Neural progenitor cell (in vitro differentiated cells): ENCODE measurements at regions not wholly inside any gene's neighbourhood (a gene's known extent, or its start where the extent isn't known, plus 50 kb on each side); places are given as distances from the start of the nearest gene placed in this dataset.

Experiments
- EZH2 ChIP-seq: fragments of 200-600 bp; sonication (generic); IDR thresholded peaks from 2 replicates; pipeline ENCODE4 v1.6.1; 2017; ENCODE audit warnings: antibody characterized with exemption, mild to moderate bottlenecking, moderate library complexity
- EZH2phosphoT487 ChIP-seq: fragments of 200-600 bp; sonication (generic); IDR thresholded peaks from 2 replicates; pipeline ENCODE4 v1.6.1; 2017; ENCODE audit warnings: antibody characterized with exemption
- TF ChIP-seq, protein P1 (sequence below): fragments of 200-600 bp; sonication (generic); IDR thresholded peaks from 2 replicates; pipeline ENCODE4 v1.5.1; 2017; ENCODE audit warnings: antibody characterized with exemption, mild to moderate bottlenecking

DNA sequence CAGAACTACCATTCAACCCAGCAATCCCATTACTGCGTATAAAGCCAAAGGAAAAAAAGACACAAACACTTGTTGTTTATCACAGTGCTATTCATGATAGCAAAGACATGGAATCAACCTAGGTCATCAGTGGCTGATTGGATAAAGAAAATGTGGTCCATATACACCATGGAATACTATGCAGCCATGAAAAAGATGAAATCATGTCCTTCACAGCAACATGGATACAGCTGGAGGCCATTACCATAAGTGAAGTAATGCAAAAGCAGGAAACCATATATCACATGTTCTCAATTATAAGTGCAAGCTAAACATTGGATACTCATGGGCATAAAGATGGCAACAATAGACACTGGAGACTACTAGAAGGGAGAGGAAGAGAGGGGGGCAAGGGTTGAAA, 299.6 kb downstream of the ADGRG6 start:
- TF ChIP-seq EZH2 (no peak), EZH2phosphoT487 (no peak)
- TF ChIP-seq, protein P1, sequence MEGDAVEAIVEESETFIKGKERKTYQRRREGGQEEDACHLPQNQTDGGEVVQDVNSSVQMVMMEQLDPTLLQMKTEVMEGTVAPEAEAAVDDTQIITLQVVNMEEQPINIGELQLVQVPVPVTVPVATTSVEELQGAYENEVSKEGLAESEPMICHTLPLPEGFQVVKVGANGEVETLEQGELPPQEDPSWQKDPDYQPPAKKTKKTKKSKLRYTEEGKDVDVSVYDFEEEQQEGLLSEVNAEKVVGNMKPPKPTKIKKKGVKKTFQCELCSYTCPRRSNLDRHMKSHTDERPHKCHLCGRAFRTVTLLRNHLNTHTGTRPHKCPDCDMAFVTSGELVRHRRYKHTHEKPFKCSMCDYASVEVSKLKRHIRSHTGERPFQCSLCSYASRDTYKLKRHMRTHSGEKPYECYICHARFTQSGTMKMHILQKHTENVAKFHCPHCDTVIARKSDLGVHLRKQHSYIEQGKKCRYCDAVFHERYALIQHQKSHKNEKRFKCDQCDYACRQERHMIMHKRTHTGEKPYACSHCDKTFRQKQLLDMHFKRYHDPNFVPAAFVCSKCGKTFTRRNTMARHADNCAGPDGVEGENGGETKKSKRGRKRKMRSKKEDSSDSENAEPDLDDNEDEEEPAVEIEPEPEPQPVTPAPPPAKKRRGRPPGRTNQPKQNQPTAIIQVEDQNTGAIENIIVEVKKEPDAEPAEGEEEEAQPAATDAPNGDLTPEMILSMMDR, result no peak
